HG03135 (cell line): ENCODE measurements at regions not wholly inside any gene's neighbourhood (a gene's known extent, or its start where the extent isn't known, plus 50 kb on each side); places are given as distances from the start of the nearest gene placed in this dataset.

Experiments
- ATAC-seq: cut with Tn5 transposase; IDR thresholded peaks from one replicate; pipeline ENCODE4 v1.9.1; 2021; ENCODE audit warnings: mild to moderate bottlenecking, moderate library complexity; ENCODE audit not compliant: unreplicated experiment

GRCh38 chr10:8725343-8725742, 670.9 kb downstream of the GATA3 start:
- no peak for ATAC-seq

DNA sequence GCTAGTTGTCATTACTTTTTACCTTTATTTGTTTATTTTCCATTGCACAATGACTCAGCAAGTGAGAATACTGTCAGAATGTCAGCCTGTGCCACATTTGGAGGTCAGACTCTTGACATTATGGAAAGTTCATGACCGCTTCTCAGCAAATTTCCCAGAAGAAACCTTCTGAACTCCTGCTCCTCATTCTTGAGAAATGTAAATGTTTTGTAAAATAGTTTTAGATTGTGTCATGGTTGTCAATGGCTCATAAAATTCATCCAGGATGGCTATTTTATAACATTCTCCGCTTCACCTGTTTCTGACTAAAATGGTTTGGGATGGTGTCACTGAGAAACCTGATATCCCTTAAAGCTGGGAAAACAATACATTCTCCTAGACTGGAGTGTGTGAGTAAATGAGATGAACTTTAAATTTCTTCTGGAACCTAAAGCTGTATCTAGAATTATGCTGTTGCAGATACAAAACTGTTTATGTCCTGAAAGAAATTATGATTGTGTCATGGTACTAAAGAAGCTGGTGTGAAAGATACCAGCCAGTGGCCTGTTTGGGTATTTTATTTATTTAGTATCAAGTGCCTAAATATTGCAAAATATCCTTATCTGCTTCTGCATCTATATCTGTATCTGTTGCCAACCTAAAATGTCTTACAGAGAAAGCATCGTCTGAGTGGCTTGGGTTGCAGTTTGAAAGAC, 671.7 kb downstream of the GATA3 start:
- ATAC-seq = no peak

- ATAC-seq = no peak
These were observed 672.2 kb downstream of the GATA3 start for GRCh38 chr10:8726779-8727084.

- no peak for ATAC-seq
These were observed 676.9 kb downstream of the GATA3 start for GRCh38 chr10:8731121-8732095.

DNA sequence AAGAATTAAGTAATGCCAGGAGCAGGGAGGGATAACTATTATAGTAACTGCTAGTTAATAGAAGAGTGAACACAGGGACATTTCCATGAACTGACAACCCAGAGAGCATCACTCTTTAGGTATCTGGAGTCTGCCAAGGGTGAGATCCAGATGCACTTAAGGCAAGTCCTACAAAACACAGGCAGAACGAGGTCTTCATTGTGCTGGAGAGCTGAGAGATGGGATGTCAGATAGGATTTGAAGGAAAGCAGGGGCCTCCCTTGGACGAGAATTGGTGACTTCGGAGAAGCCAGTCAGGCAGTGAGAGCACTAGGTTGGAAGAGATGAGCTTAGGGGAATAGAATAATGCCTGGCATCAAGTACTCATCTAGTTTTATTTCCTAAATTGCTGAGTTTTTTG, 684.5 kb downstream of the GATA3 start:
- ATAC-seq = no peak

GRCh38 chr10:8752146-8752843, 697.8 kb downstream of the GATA3 start:
- ATAC-seq = no peak

GRCh38 chr10:8758029-8758428, 703.5 kb downstream of the GATA3 start:
- ATAC-seq = no peak

GRCh38 chr10:8766899-8767298, 712.4 kb downstream of the GATA3 start:
- no peak for ATAC-seq

GRCh38 chr10:8767591-8767990, 713.1 kb downstream of the GATA3 start:
- no peak for ATAC-seq

DNA sequence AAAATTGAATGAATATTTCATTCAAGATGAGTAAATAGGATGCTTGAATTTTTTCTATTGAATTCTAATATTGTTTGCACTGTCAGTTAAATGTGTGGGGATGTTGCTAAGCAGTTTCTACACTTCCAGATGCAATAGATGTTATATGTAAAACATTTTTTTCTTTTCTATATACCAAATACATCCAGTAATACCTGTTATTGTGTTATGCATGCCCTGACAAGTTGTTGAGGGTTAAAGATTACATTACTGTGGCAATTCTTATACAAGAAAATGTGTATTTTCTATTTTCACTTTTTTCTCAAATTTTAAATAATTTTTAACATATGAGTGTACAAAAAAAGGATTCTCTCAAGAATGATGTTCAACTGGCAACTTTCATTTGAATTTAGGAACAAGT, 713.9 kb downstream of the GATA3 start:
- ATAC-seq = no peak

- no peak for ATAC-seq
These were observed 714.4 kb downstream of the GATA3 start for GRCh38 chr10:8768852-8769251.

GRCh38 chr10:8776926-8777622, 722.6 kb downstream of the GATA3 start:
- ATAC-seq = no peak

DNA sequence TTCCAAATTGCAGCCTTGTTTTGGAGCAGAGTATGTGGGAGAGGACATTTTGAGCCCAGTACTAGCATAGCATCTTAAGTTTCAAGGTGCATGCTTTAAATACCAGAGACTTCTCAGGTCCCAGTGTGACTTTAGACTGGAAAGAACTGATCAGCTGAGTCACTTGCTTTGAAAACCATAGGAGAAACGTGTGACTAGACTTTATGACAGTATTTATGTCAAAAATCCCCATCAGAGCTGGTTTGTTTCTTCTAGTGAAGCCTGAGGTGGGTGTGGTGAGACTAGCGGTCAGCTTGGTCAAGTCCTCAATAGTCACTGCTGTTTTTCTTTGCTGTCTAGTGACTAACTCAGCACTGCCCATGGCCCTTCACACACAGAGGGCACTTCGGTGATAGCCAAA, 724.2 kb downstream of the GATA3 start:
- ATAC-seq = no peak

GRCh38 chr10:8787649-8788048, 733.2 kb downstream of the GATA3 start:
- ATAC-seq = no peak

GRCh38 chr10:8790390-8790789, 735.9 kb downstream of the GATA3 start:
- ATAC-seq = no peak

DNA sequence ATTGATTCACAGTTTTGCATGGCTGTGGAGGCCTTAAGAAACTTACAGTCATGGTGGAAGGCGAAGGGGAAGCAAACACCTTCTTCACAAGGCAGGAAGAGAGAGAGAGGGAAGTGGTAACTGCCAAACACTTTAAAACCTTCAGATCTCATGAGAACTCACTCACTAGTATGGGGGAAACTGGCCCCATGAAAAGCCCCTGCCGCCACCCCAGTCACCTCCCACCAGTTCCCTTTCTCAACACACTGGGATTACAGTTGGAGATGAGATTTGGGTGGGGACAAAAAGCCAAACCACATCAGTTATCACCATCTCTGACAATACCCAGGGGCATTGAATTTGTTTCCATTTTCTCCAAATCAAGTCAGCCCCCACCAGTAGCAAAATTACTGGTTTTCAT, 740.4 kb downstream of the GATA3 start:
- no peak for ATAC-seq

- ATAC-seq = no peak
These were observed 745.9 kb downstream of the GATA3 start for GRCh38 chr10:8800426-8800825.

GRCh38 chr10:8803992-8804391, 749.5 kb downstream of the GATA3 start:
- no peak for ATAC-seq

- no peak for ATAC-seq
These were observed 756.2 kb downstream of the GATA3 start for GRCh38 chr10:8810677-8811076.

DNA sequence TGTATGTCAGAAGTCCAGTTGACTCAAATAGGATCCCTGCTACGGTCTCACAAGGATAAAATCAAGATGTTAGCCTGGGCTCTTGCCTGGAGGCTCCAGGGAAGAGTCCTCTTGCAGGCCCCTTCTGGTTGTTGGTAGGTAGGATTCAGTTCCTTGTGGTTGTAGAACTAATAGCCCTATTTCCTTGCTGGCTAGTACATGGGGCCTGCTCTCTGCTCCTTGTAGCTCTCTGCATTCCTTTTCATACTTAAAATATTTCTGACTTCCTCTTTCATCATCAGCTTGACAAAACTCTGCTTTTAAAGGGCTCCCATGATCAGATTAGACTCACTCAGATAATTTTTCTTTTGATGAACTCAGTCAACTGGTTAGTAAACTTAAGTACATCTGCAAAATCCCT, 756.7 kb downstream of the GATA3 start:
- no peak for ATAC-seq

GRCh38 chr10:8815969-8816368, 761.5 kb downstream of the GATA3 start:
- no peak for ATAC-seq
